ENCODE measurements at regions not wholly inside any gene's neighbourhood (a gene's known extent, or its start where the extent isn't known, plus 50 kb on each side); places are given as distances from the start of the nearest gene placed in this dataset.

- no peak for TF ChIP-seq CTCF (IDR thresholded peaks at IDR 0.05 in 4 of 5, conservative IDR thresholded peaks at IDR 0.05 in 1 of 5)
- TF ChIP-seq POLR2A (IDR thresholded peaks at IDR 0.05): no peak
Measured at GRCh38 chr6:44051515-44051914, 75.7 kb downstream of the MRPL14 start.
